Lung (tissue), 11 donors: ENCODE measurements at regions not wholly inside any gene's neighbourhood (a gene's known extent, or its start where the extent isn't known, plus 50 kb on each side); places are given as distances from the start of the nearest gene placed in this dataset.

Experiments used
- ATAC-seq: fragments of 200-7000 bp; cut with Tn5 transposase; one replicate; pipeline ENCODE4 v1.9.1; 2020; ENCODE audit warnings: moderate number of reproducible peaks; ENCODE audit not compliant: insufficient read depth, low FRiP score
- DNase-seq, 3 donors: peaks; one replicate each; pipeline ENCODE4 v3.0.0-alpha.2; 2013 to 2017
- H3K27ac ChIP-seq, 2 donors: one replicate each; pipeline ENCODE4 v1.5.1; 2013; ENCODE audit warnings: mild to moderate bottlenecking in 2 of 2, moderate library complexity in 2 of 2, control low read depth in 1 of 2, inconsistent platforms in 1 of 2, low read depth in 1 of 2, low read length in 1 of 2
- H3K27me3 ChIP-seq, 3 donors: one replicate each; pipeline ENCODE4 v1.5.1; 2013; ENCODE audit warnings: low read length in 2 of 3; ENCODE audit not compliant: control insufficient read depth in 3 of 3, insufficient read depth in 3 of 3
- H3K36me3 ChIP-seq, 4 donors: one replicate each; pipeline ENCODE4 v1.5.1; 2013; ENCODE audit warnings: low read length in 4 of 4, mild to moderate bottlenecking in 1 of 4, moderate library complexity in 1 of 4; ENCODE audit not compliant: control insufficient read depth in 4 of 4, insufficient read depth in 4 of 4
- H3K4me1 ChIP-seq, 5 donors: one replicate each; pipeline ENCODE4 v1.5.1; 2013; ENCODE audit warnings: low read length in 5 of 5, mild to moderate bottlenecking in 2 of 5, moderate library complexity in 1 of 5; ENCODE audit not compliant: control insufficient read depth in 5 of 5, insufficient read depth in 5 of 5
- H3K4me3 ChIP-seq: one replicate; pipeline ENCODE4 v1.5.1; 2013; ENCODE audit warnings: mild to moderate bottlenecking, control low read depth, moderate library complexity
- H3K9ac ChIP-seq, 2 donors: one replicate each; pipeline ENCODE4 v1.5.1; 2013; ENCODE audit warnings: low read length in 2 of 2, control low read depth in 1 of 2; ENCODE audit not compliant: insufficient read depth in 1 of 2
- H3K9me3 ChIP-seq, 4 donors: one replicate each; pipeline ENCODE4 v1.5.1; 2013; ENCODE audit warnings: low read length in 3 of 4, mild to moderate bottlenecking in 1 of 4, moderate library complexity in 1 of 4; ENCODE audit not compliant: control insufficient read depth in 4 of 4, insufficient read depth in 3 of 4
- CTCF ChIP-seq: IDR thresholded peaks from 2 replicates; pipeline ENCODE4 v1.5.1; 2012; ENCODE audit warnings: mild to moderate bottlenecking; ENCODE audit errors: control extremely low read depth, extremely low read depth
- WGBS, 2 donors: extraction: QIAGEN DNeasy Blood & Tissue Kit; methylation state at CpG; one replicate each; pipeline ENCODE4 v1.1.7; 2013; 5-methylcytosine and 5-hydroxymethylcytosine counted together
- donor health status: control.
- donor health status: control.
- donor health status: Bipolar disorder and iron deficiency.
- donor health status: healthy.
- donor health status: DM: yes; HTN: yes; CAD: no.

GRCh38 chr5:3356016-3356415, 239.6 kb upstream of the IRX1 start:
- Histone ChIP-seq H3K4me1 (no peaks in the 10 kb centered on the region), H3K27me3 (peaks cover 0 to 2% (median 0%) of the 10 kb centered on the region in 3 donors), H3K9me3 (peaks cover 0 to 4% (median 0%) of the 10 kb centered on the region in 4 donors), H3K36me3 (no peaks in the 10 kb centered on the region), H3K9ac (no peak overlapping the region), H3K4me3 (no peak overlapping the region), H3K27ac (no peak overlapping the region)
- DNase-seq (no peak), ATAC-seq (no peak)
- TF ChIP-seq CTCF: no peak

- Histone ChIP-seq H3K27ac (no peak overlapping the region), H3K4me1 (no peaks in the 10 kb centered on the region), H3K27me3 (no peaks in the 10 kb centered on the region), H3K4me3 (no peak overlapping the region), H3K36me3 (no peaks in the 10 kb centered on the region), H3K9ac (no peak overlapping the region), H3K9me3 (no peaks in the 10 kb centered on the region)
- ATAC-seq (no peak), DNase-seq (no peak)
- TF ChIP-seq CTCF: no peak
Measured at GRCh38 chr5:3355126-3355525, 240.5 kb upstream of the IRX1 start.

- Histone ChIP-seq H3K4me3 (no peak overlapping the region), H3K27ac (no peak overlapping the region), H3K9me3 (peaks cover 0 to 5% (median 0%) of the 10 kb centered on the region in 4 donors), H3K27me3 (no peaks in the 10 kb centered on the region), H3K4me1 (no peaks in the 10 kb centered on the region), H3K36me3 (no peaks in the 10 kb centered on the region), H3K9ac (no peak overlapping the region)
- no peak for TF ChIP-seq CTCF
- DNase-seq (no peak), ATAC-seq (no peak)
- 84 to 85% methylated on average over 7 of the region's 7 CpGs for WGBS, 2 donors
Measured at GRCh38 chr5:3354606-3355005, 241.0 kb upstream of the IRX1 start.

GRCh38 chr5:3353561-3353960, 242.1 kb upstream of the IRX1 start:
- TF ChIP-seq CTCF: no peak
- WGBS, 2 donors: 71 to 81% methylated on average over 7 of the region's 7 CpGs
- Histone ChIP-seq H3K9me3 (peaks cover 0 to 6% (median 0%) of the 10 kb centered on the region in 4 donors), H3K27me3 (no peaks in the 10 kb centered on the region), H3K36me3 (no peaks in the 10 kb centered on the region), H3K27ac (no peak overlapping the region), H3K9ac (no peak overlapping the region), H3K4me3 (no peak overlapping the region), H3K4me1 (no peaks in the 10 kb centered on the region)
- ATAC-seq (no peak), DNase-seq (no peak)
